ENCODE measurements at regions not wholly inside any gene's neighbourhood (a gene's known extent, or its start where the extent isn't known, plus 50 kb on each side); places are given as distances from the start of the nearest gene placed in this dataset.

DNA sequence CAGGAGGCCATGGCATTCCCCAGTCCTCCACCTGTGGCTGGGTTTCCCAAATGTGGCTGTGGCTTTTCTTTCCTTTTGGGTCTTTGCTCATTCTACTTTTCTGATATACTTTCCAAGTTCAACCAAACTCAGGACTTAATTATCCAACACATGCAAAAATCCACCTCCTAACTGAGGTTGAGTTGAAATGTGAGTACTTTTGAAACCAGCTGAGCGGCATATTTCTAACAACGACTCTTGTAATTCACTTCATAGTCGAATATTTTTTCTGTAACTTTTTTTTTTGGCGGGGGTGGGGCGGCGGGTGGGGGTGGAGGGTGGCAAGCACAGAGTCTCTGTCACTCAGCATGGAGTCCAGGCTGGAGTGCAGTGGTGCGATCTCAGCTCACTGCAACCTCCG lies 165.2 kb upstream of the PITRM1 start:
- H3K27me3 ChIP-seq (ENCODE audit: control insufficient read depth, insufficient read depth, low read length): no peaks in the 10 kb centered on the region
- H3K36me3 ChIP-seq (ENCODE audit: control insufficient read depth, insufficient read depth, low read length): no peaks in the 10 kb centered on the region
- TF ChIP-seq CTCF (conservative IDR thresholded peaks at IDR 0.05 in 1 of 2, IDR thresholded peaks at IDR 0.05 in 1 of 2; ENCODE audit: low read depth in 1 of 2, low read length in 2 of 2) (no peak), EZH2 (IDR thresholded peaks at IDR 0.05; ENCODE audit: low read length, missing control alignments) (no peak)
- DNase-seq (ENCODE audit: low read depth in 2 of 2): no peak
- H3K79me2 ChIP-seq (ENCODE audit: control insufficient read depth, insufficient read depth, low read length): no peaks in the 10 kb centered on the region
- H2AFZ ChIP-seq (ENCODE audit: low read length): no peak overlapping the region
- no peak overlapping the region for H3K4me2 ChIP-seq (ENCODE audit: extremely low read depth, insufficient read depth, low read length)
- H3K27ac ChIP-seq (ENCODE audit: insufficient read depth, low read length): no peak overlapping the region
- no peak overlapping the region for H3K4me3 ChIP-seq (replicated peaks in 1 of 4; ENCODE audit: control extremely low read depth in 1 of 4, insufficient read depth in 1 of 4, low read depth in 3 of 4, low read length in 4 of 4)
- H3K9ac ChIP-seq (ENCODE audit: insufficient read depth, low read length): no peak overlapping the region
- H3K9me3 ChIP-seq (ENCODE audit: control insufficient read depth, insufficient read depth, low read depth, low read length): no peaks in the 10 kb centered on the region
- H4K20me1 ChIP-seq (ENCODE audit: control insufficient read depth, extremely low read depth, insufficient read depth, low read length): no peaks in the 10 kb centered on the region
- no peaks in the 10 kb centered on the region for H3K4me1 ChIP-seq (ENCODE audit: control insufficient read depth, extremely low read depth, insufficient read depth, low read length)

DNA sequence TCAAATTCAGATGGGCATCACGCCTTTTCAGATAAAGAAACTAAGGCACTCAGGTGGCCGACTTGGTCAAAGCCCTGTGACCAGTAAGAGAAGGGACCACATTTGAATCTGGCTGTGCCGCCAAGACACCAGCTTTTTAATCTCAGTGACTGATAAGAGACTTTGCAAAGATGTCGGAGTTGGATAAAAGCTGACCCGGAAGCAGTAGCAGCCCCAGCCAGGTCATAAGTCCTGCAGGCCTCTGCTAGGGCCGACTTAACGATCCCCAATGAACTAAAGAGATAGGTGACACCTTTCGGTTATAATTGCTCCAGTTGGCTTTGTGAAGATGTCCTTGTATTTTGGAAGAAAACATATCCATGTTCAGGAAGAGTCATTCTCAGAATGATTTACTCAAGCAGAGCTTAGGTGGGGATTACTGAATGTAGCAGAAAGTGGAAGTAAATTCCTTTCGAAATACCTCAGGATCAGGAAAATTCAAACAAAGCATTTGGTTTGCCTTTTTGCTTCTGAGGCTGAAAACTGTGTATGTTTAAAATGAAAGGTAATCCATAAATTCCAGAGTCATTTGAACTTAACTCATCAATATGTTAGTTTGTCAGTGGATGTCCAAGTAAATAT lies 164.2 kb upstream of the PITRM1 start:
- Histone ChIP-seq H3K27me3 (ENCODE audit: control insufficient read depth, insufficient read depth, low read length) (no peaks in the 10 kb centered on the region), H3K36me3 (ENCODE audit: control insufficient read depth, insufficient read depth, low read length) (no peaks in the 10 kb centered on the region), H3K9me3 (ENCODE audit: control insufficient read depth, insufficient read depth, low read depth, low read length) (no peaks in the 10 kb centered on the region), H2AFZ (ENCODE audit: low read length) (no peak overlapping the region), H3K4me1 (ENCODE audit: control insufficient read depth, extremely low read depth, insufficient read depth, low read length) (no peaks in the 10 kb centered on the region), H3K27ac (ENCODE audit: insufficient read depth, low read length) (no peak overlapping the region), H4K20me1 (ENCODE audit: control insufficient read depth, extremely low read depth, insufficient read depth, low read length) (no peaks in the 10 kb centered on the region), H3K79me2 (ENCODE audit: control insufficient read depth, insufficient read depth, low read length) (no peaks in the 10 kb centered on the region), H3K9ac (ENCODE audit: insufficient read depth, low read length) (no peak overlapping the region), H3K4me2 (ENCODE audit: extremely low read depth, insufficient read depth, low read length) (no peak overlapping the region), H3K4me3 (replicated peaks in 1 of 4; ENCODE audit: control extremely low read depth in 1 of 4, insufficient read depth in 1 of 4, low read depth in 3 of 4, low read length in 4 of 4) (no peak overlapping the region)
- TF ChIP-seq EZH2 (IDR thresholded peaks at IDR 0.05; ENCODE audit: low read length, missing control alignments): no peak
- TF ChIP-seq CTCF (conservative IDR thresholded peaks at IDR 0.05 in 1 of 2, IDR thresholded peaks at IDR 0.05 in 1 of 2; ENCODE audit: low read depth in 1 of 2, low read length in 2 of 2): no peak
- DNase-seq (ENCODE audit: low read depth in 2 of 2): no peak

DNA sequence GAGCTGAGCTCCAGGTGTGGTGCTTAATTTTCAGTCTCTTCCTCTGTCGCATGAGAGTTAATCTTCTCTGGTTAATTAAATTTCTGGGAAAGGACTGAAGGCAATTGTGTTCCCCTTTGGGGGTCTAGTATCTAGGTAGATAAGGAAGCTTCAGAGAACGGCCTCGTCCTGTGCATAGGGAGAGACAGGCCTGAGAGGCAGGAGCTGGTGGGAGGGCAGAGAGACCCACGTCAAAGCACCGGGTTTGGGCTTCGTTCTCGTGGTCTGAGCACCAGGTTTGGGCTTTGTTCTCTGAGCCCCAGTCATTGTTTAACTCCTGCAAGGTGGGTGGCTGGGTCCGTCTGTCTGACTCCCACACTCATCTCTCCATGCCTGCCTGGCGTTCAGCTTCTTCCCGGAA lies 160.8 kb upstream of the PITRM1 start:
- Histone ChIP-seq H3K27ac (ENCODE audit: insufficient read depth, low read length) (no peak overlapping the region), H3K4me3 (replicated peaks in 1 of 4; ENCODE audit: control extremely low read depth in 1 of 4, insufficient read depth in 1 of 4, low read depth in 3 of 4, low read length in 4 of 4) (no peak overlapping the region), H3K27me3 (ENCODE audit: control insufficient read depth, insufficient read depth, low read length) (no peaks in the 10 kb centered on the region), H2AFZ (ENCODE audit: low read length) (no peak overlapping the region), H4K20me1 (ENCODE audit: control insufficient read depth, extremely low read depth, insufficient read depth, low read length) (no peaks in the 10 kb centered on the region), H3K4me2 (ENCODE audit: extremely low read depth, insufficient read depth, low read length) (no peak overlapping the region), H3K9ac (ENCODE audit: insufficient read depth, low read length) (no peak overlapping the region), H3K9me3 (ENCODE audit: control insufficient read depth, insufficient read depth, low read depth, low read length) (no peaks in the 10 kb centered on the region), H3K36me3 (ENCODE audit: control insufficient read depth, insufficient read depth, low read length) (no peaks in the 10 kb centered on the region), H3K4me1 (ENCODE audit: control insufficient read depth, extremely low read depth, insufficient read depth, low read length) (no peaks in the 10 kb centered on the region), H3K79me2 (ENCODE audit: control insufficient read depth, insufficient read depth, low read length) (no peaks in the 10 kb centered on the region)
- DNase-seq (ENCODE audit: low read depth in 2 of 2): no peak
- TF ChIP-seq EZH2 (IDR thresholded peaks at IDR 0.05; ENCODE audit: low read length, missing control alignments): no peak
- no peak for TF ChIP-seq CTCF (conservative IDR thresholded peaks at IDR 0.05 in 1 of 2, IDR thresholded peaks at IDR 0.05 in 1 of 2; ENCODE audit: low read depth in 1 of 2, low read length in 2 of 2)
